GM19023 (cell line): ENCODE measurements at regions not wholly inside any gene's neighbourhood (a gene's known extent, or its start where the extent isn't known, plus 50 kb on each side); places are given as distances from the start of the nearest gene placed in this dataset.

Source experiments
- ATAC-seq: cut with Tn5 transposase; IDR thresholded peaks from one replicate; pipeline ENCODE4 v1.9.1; 2021; ENCODE audit warnings: mild to moderate bottlenecking, moderate library complexity; ENCODE audit not compliant: unreplicated experiment

- ATAC-seq, result no peak
These were observed 1537.4 kb downstream of the NCAM2 start for GRCh38 chr21:22535630-22536029.

- ATAC-seq, result no peak
These were observed 1538.3 kb downstream of the NCAM2 start for GRCh38 chr21:22536509-22536908.

GRCh38 chr21:22544747-22545146, 1546.5 kb downstream of the NCAM2 start:
- ATAC-seq, result no peak

GRCh38 chr21:22552390-22552789, 1554.2 kb downstream of the NCAM2 start:
- ATAC-seq, result no peak

- ATAC-seq, result no peak
These were observed 1556.6 kb downstream of the NCAM2 start for GRCh38 chr21:22554690-22555316.

- no peak for ATAC-seq
These were observed 1558.6 kb downstream of the NCAM2 start for GRCh38 chr21:22556829-22557228.

GRCh38 chr21:22561946-22562345, 1563.7 kb downstream of the NCAM2 start:
- no peak for ATAC-seq

GRCh38 chr21:22573834-22574233, 1575.6 kb downstream of the NCAM2 start:
- no peak for ATAC-seq

GRCh38 chr21:22575165-22575584, 1577.0 kb downstream of the NCAM2 start:
- ATAC-seq, result no peak

- ATAC-seq, result no peak
These were observed 1581.5 kb downstream of the NCAM2 start for GRCh38 chr21:22579741-22580140.

GRCh38 chr21:22582026-22582425, 1583.8 kb downstream of the NCAM2 start:
- no peak for ATAC-seq

- no peak for ATAC-seq
These were observed 1586.1 kb downstream of the NCAM2 start for GRCh38 chr21:22584308-22584707.

GRCh38 chr21:22585558-22585957, 1587.3 kb downstream of the NCAM2 start:
- ATAC-seq, result no peak

GRCh38 chr21:22597660-22598255, 1599.5 kb downstream of the NCAM2 start:
- ATAC-seq, result no peak

- no peak for ATAC-seq
These were observed 1611.6 kb downstream of the NCAM2 start for GRCh38 chr21:22609802-22610201.

GRCh38 chr21:22627911-22628310, 1629.7 kb downstream of the NCAM2 start:
- ATAC-seq, result no peak

- no peak for ATAC-seq
These were observed 1632.8 kb downstream of the NCAM2 start for GRCh38 chr21:22630953-22631465.

GRCh38 chr21:22632176-22632575, 1634.0 kb downstream of the NCAM2 start:
- no peak for ATAC-seq

- no peak for ATAC-seq
These were observed 1651.0 kb downstream of the NCAM2 start for GRCh38 chr21:22649246-22649645.

- no peak for ATAC-seq
These were observed 1652.0 kb downstream of the NCAM2 start for GRCh38 chr21:22650226-22650625.

- ATAC-seq, result no peak
These were observed 1659.6 kb downstream of the NCAM2 start for GRCh38 chr21:22657781-22658180.

GRCh38 chr21:22670148-22670547, 1671.9 kb downstream of the NCAM2 start:
- ATAC-seq, result no peak

GRCh38 chr21:22679207-22679606, 1681.0 kb downstream of the NCAM2 start:
- ATAC-seq, result no peak
